Activated CD4-positive, alpha-beta memory T cell treated with anti-CD3 and anti-CD28 coated beads for 36 hours (primary cell): ENCODE measurements at regions not wholly inside any gene's neighbourhood (a gene's known extent, or its start where the extent isn't known, plus 50 kb on each side); places are given as distances from the start of the nearest gene placed in this dataset.
A peak's percentile ranks its signal among the peaks of the same experiment; 100 is the strongest.

ENCODE experiments used
- CTCF ChIA-PET: fragments of 350-600 bp; sonication (Branson Sonifier 250); formaldehyde crosslinking; loops from one replicate; lab custom pipeline; 2021; ENCODE audit warnings: antibody characterized with exemption, inconsistent platforms; lab: Charles Lee
- POLR2A ChIA-PET: fragments of 350-600 bp; sonication (Branson Sonifier 250); formaldehyde crosslinking; loops from one replicate; lab custom pipeline; 2021; ENCODE audit warnings: antibody characterized with exemption; lab: Charles Lee
- DNase-seq: peaks from one replicate; pipeline ENCODE4 v3.0.0-alpha.2; 2020
- H3K27ac Mint-ChIP-seq: one replicate; pipeline ENCODE4 v1.8.0; 2021; ENCODE audit warnings: mixed read lengths
- H3K27me3 Mint-ChIP-seq: one replicate; pipeline ENCODE4 v1.8.0; 2021; ENCODE audit warnings: mixed read lengths
- H3K36me3 Mint-ChIP-seq: one replicate; pipeline ENCODE4 v1.8.0; 2021; ENCODE audit warnings: mixed read lengths
- H3K4me1 Mint-ChIP-seq: one replicate; pipeline ENCODE4 v1.8.0; 2021; ENCODE audit warnings: low read depth, mixed read lengths
- H3K4me3 Mint-ChIP-seq: one replicate; pipeline ENCODE4 v1.8.0; 2021; ENCODE audit warnings: mild to moderate bottlenecking, mixed read lengths
- H3K9me3 Mint-ChIP-seq: one replicate; pipeline ENCODE4 v1.8.0; 2021; ENCODE audit warnings: mixed read lengths
- intact Hi-C: fragments of 100-400 bp; cut with micrococcal nuclease; formaldehyde crosslinking; loops from one replicate; pipeline ENCODE4 v1.15.1; 2023

- Mint-ChIP-seq H3K36me3 (no peaks in the 10 kb centered on the region), H3K27me3 (peaks cover 5% of the 10 kb centered on the region)
- DNase-seq: peak; percentile 23
These were observed 143.4 kb downstream of the URI1 start for GRCh38 chr19:30085394-30085793.

GRCh38 chr19:30086220-30086619 lies 144.2 kb downstream of the URI1 start:
- CTCF ChIA-PET: no interaction called here
- Mint-ChIP-seq H3K36me3 (no peaks in the 10 kb centered on the region), H3K4me1 (no peaks in the 10 kb centered on the region), H3K27me3 (peaks cover 5% of the 10 kb centered on the region), H3K9me3 (no peaks in the 10 kb centered on the region), H3K4me3 (no peak overlapping the region), H3K27ac (no peak overlapping the region)
- POLR2A ChIA-PET: no interaction called here
- DNase-seq: no peak
- intact Hi-C loops: no loop called here

More at GRCh38 chr19:30085394-30085793, 143.4 kb downstream of the URI1 start:
- no peak overlapping the region for H3K27ac Mint-ChIP-seq
- H3K9me3 Mint-ChIP-seq: no peaks in the 10 kb centered on the region
- POLR2A ChIA-PET: no interaction called here
- H3K4me3 Mint-ChIP-seq: no peak overlapping the region
- CTCF ChIA-PET: no interaction called here
- intact Hi-C loops: no loop called here
- H3K4me1 Mint-ChIP-seq: no peaks in the 10 kb centered on the region

- Mint-ChIP-seq H3K9me3 (no peaks in the 10 kb centered on the region), H3K36me3 (no peaks in the 10 kb centered on the region), H3K4me3 (no peak overlapping the region), H3K4me1 (no peaks in the 10 kb centered on the region), H3K27ac (no peak overlapping the region), H3K27me3 (peaks cover 3% of the 10 kb centered on the region)
- intact Hi-C loops: no loop called here
- POLR2A ChIA-PET: no interaction called here
- DNase-seq: no peak
- CTCF ChIA-PET: no interaction called here
These were observed 144.9 kb downstream of the URI1 start for GRCh38 chr19:30086916-30087315.

GRCh38 chr19:30087381-30088138 lies 145.5 kb downstream of the URI1 start:
- ChIA-PET POLR2A (no interaction called here), CTCF (no interaction called here)
- Mint-ChIP-seq H3K36me3 (no peaks in the 10 kb centered on the region), H3K4me3 (no peak overlapping the region), H3K27me3 (peaks cover 3% of the 10 kb centered on the region), H3K27ac (no peak overlapping the region), H3K4me1 (no peaks in the 10 kb centered on the region), H3K9me3 (no peaks in the 10 kb centered on the region)
- DNase-seq: no peak
- intact Hi-C loops: no loop called here

GRCh38 chr19:30088567-30088966 lies 146.5 kb downstream of the URI1 start:
- no peak for DNase-seq
- Mint-ChIP-seq H3K27me3 (no peaks in the 10 kb centered on the region), H3K4me1 (no peaks in the 10 kb centered on the region), H3K9me3 (no peaks in the 10 kb centered on the region), H3K27ac (no peak overlapping the region), H3K4me3 (no peak overlapping the region), H3K36me3 (no peaks in the 10 kb centered on the region)
- intact Hi-C loops: no loop called here
- CTCF ChIA-PET: no interaction called here
- POLR2A ChIA-PET: no interaction called here

- POLR2A ChIA-PET: no interaction called here
These were observed 147.1 kb downstream of the URI1 start for GRCh38 chr19:30089086-30089665.

GRCh38 chr19:30090476-30090875 lies 148.4 kb downstream of the URI1 start:
- no peaks in the 10 kb centered on the region for H3K36me3 Mint-ChIP-seq
- H3K9me3 Mint-ChIP-seq: no peaks in the 10 kb centered on the region
- H3K27me3 Mint-ChIP-seq: no peaks in the 10 kb centered on the region
- H3K4me1 Mint-ChIP-seq: no peaks in the 10 kb centered on the region
- no peak overlapping the region for H3K4me3 Mint-ChIP-seq
- ChIA-PET CTCF (no interaction called here), POLR2A (no interaction called here)
- no peak overlapping the region for H3K27ac Mint-ChIP-seq
- no peak for DNase-seq
- intact Hi-C loops: no loop called here

More at GRCh38 chr19:30089086-30089665, 147.1 kb downstream of the URI1 start:
- Mint-ChIP-seq H3K4me1 (no peaks in the 10 kb centered on the region), H3K4me3 (no peak overlapping the region), H3K36me3 (no peaks in the 10 kb centered on the region), H3K27ac (no peak overlapping the region), H3K9me3 (no peaks in the 10 kb centered on the region), H3K27me3 (no peaks in the 10 kb centered on the region)
- intact Hi-C loops: no loop called here
- CTCF ChIA-PET: no interaction called here
- DNase-seq: no peak

- intact Hi-C loops: no loop called here
- H3K27ac Mint-ChIP-seq: no peak overlapping the region
- no peak for DNase-seq
- ChIA-PET CTCF (no interaction called here), POLR2A (no interaction called here)
- no peak overlapping the region for H3K4me3 Mint-ChIP-seq
- no peaks in the 10 kb centered on the region for H3K9me3 Mint-ChIP-seq
- no peaks in the 10 kb centered on the region for H3K4me1 Mint-ChIP-seq
- no peaks in the 10 kb centered on the region for H3K27me3 Mint-ChIP-seq
- no peaks in the 10 kb centered on the region for H3K36me3 Mint-ChIP-seq
These were observed 148.9 kb downstream of the URI1 start for GRCh38 chr19:30090963-30091362.

- Mint-ChIP-seq H3K4me3 (no peak overlapping the region), H3K4me1 (no peaks in the 10 kb centered on the region), H3K36me3 (no peaks in the 10 kb centered on the region), H3K27me3 (no peaks in the 10 kb centered on the region), H3K9me3 (no peaks in the 10 kb centered on the region), H3K27ac (no peak overlapping the region)
- DNase-seq: no peak
- ChIA-PET POLR2A (no interaction called here), CTCF (no interaction called here)
- intact Hi-C loops: no loop called here
These were observed 149.4 kb downstream of the URI1 start for GRCh38 chr19:30091456-30091855.

GRCh38 chr19:30091856-30092255 lies 149.8 kb downstream of the URI1 start:
- Mint-ChIP-seq H3K9me3 (no peaks in the 10 kb centered on the region), H3K4me3 (no peak overlapping the region), H3K27me3 (no peaks in the 10 kb centered on the region), H3K27ac (no peak overlapping the region), H3K36me3 (no peaks in the 10 kb centered on the region), H3K4me1 (no peaks in the 10 kb centered on the region)
- intact Hi-C loops: no loop called here
- DNase-seq: no peak
- POLR2A ChIA-PET: no interaction called here
- CTCF ChIA-PET: no interaction called here

- H3K36me3 Mint-ChIP-seq: no peaks in the 10 kb centered on the region
- CTCF ChIA-PET: no interaction called here
- DNase-seq: no peak
- H3K9me3 Mint-ChIP-seq: no peaks in the 10 kb centered on the region
- H3K27me3 Mint-ChIP-seq: no peaks in the 10 kb centered on the region
- H3K27ac Mint-ChIP-seq: no peak overlapping the region
- no peak overlapping the region for H3K4me3 Mint-ChIP-seq
- POLR2A ChIA-PET: no interaction called here
- H3K4me1 Mint-ChIP-seq: no peaks in the 10 kb centered on the region
- intact Hi-C loops: no loop called here
These were observed 150.9 kb downstream of the URI1 start for GRCh38 chr19:30092721-30093569.

- Mint-ChIP-seq H3K27me3 (no peaks in the 10 kb centered on the region), H3K4me3 (no peak overlapping the region), H3K9me3 (no peaks in the 10 kb centered on the region), H3K4me1 (no peaks in the 10 kb centered on the region), H3K36me3 (no peaks in the 10 kb centered on the region), H3K27ac (no peak overlapping the region)
- intact Hi-C loops: no loop called here
- CTCF ChIA-PET: no interaction called here
- DNase-seq: no peak
- POLR2A ChIA-PET: no interaction called here
These were observed 152.1 kb downstream of the URI1 start for GRCh38 chr19:30093966-30094755.
